Natural killer cell (primary cell): ENCODE measurements at regions not wholly inside any gene's neighbourhood (a gene's known extent, or its start where the extent isn't known, plus 50 kb on each side); places are given as distances from the start of the nearest gene placed in this dataset.
"Not testable (repeated sequence)": the region's sequence is repeated elsewhere in the genome, so short reads cannot be mapped to it uniquely, and the experiment has no call there.

Source experiments
- ATAC-seq, 3 donors: fragments of 150-1000 bp in 2 of 3; fragments of 200-7000 bp in 1 of 3; cut with Tn5 transposase; 1 replicate in 1 of 3; 2 replicates in 2 of 3; pipeline ENCODE4 v1.10.0; 2021; ENCODE audit warnings: mild to moderate bottlenecking in 2 of 3, moderate library complexity in 2 of 3
- DNase-seq, 2 donors: peaks; one replicate each; pipeline versions ENCODE4 v3.0.0 to v3.0.0-alpha.2; 2013 to 2021; ENCODE audit warnings: mixed read lengths in 1 of 2
- H3K27ac ChIP-seq: one replicate; pipeline ENCODE4 v1.5.1; 2013; ENCODE audit warnings: mild to moderate bottlenecking, low read length
- H3K27me3 ChIP-seq: one replicate; pipeline ENCODE4 v1.6.1; 2013; ENCODE audit warnings: low read length; ENCODE audit not compliant: control insufficient read depth, insufficient read depth
- H3K36me3 ChIP-seq: one replicate; pipeline ENCODE4 v1.6.1; 2013; ENCODE audit warnings: low read length; ENCODE audit not compliant: control insufficient read depth, insufficient read depth
- H3K4me1 ChIP-seq: one replicate; pipeline ENCODE4 v1.6.1; 2013; ENCODE audit warnings: low read length; ENCODE audit not compliant: control insufficient read depth, insufficient read depth
- H3K4me3 ChIP-seq: one replicate; pipeline ENCODE4 v1.5.1; 2013; ENCODE audit warnings: low read length
- H3K9me3 ChIP-seq: one replicate; pipeline ENCODE4 v1.6.1; 2013; ENCODE audit warnings: low read length; ENCODE audit not compliant: control insufficient read depth, insufficient read depth
- H3K27ac Mint-ChIP-seq, 2 donors: one replicate each; pipeline ENCODE4 v1.8.0; 2022; ENCODE audit warnings: mild to moderate bottlenecking in 2 of 2, mixed read lengths in 2 of 2, moderate library complexity in 1 of 2
- H3K27me3 Mint-ChIP-seq, 2 donors: one replicate each; pipeline ENCODE4 v1.8.0; 2022; ENCODE audit warnings: low read depth in 2 of 2, mixed read lengths in 2 of 2
- H3K36me3 Mint-ChIP-seq: one replicate; pipeline ENCODE4 v1.8.0; 2022; ENCODE audit warnings: mixed read lengths
- H3K4me1 Mint-ChIP-seq, 2 donors: one replicate each; pipeline ENCODE4 v1.8.0; 2022; ENCODE audit warnings: mixed read lengths in 2 of 2
- H3K4me3 Mint-ChIP-seq: one replicate; pipeline ENCODE4 v1.8.0; 2022; ENCODE audit warnings: mild to moderate bottlenecking, moderate library complexity, mixed read lengths
- H3K9me3 Mint-ChIP-seq, 2 donors: one replicate each; pipeline ENCODE4 v1.8.0; 2022; ENCODE audit warnings: mixed read lengths in 2 of 2
- CTCF ChIP-seq: fragments of 200-600 bp; IDR thresholded peaks from one replicate; pipeline ENCODE4 v1.8.0; 2022; ENCODE audit warnings: antibody characterized with exemption
- WGBS: methylation state at CpG from one replicate; pipeline ENCODE4 v1.1.7; 2013; ENCODE audit warnings: missing lambda C conversion rate; ENCODE audit not compliant: insufficient coverage; 5-methylcytosine and 5-hydroxymethylcytosine counted together
- intact Hi-C: fragments of 100-400 bp; cut with micrococcal nuclease; formaldehyde crosslinking; loops from one replicate; pipeline ENCODE4 v1.14.2; 2022

GRCh38 chr3:168950622-168951021 is 712.9 kb downstream of the MECOM start:
- no peak for TF ChIP-seq CTCF
- intact Hi-C loops: no loop called here
- Mint-ChIP-seq H3K4me3 (no peak overlapping the region), H3K4me1 (no peaks in the 10 kb centered on the region), H3K9me3 (peaks cover 4 to 9% of the 10 kb centered on the region in 2 donors), H3K27ac (no peak overlapping the region), H3K36me3 (no peaks in the 10 kb centered on the region), H3K27me3 (no peaks in the 10 kb centered on the region)
- no peak overlapping the region for H3K4me3 ChIP-seq
- H3K9me3 ChIP-seq: no peaks in the 10 kb centered on the region
- no peaks in the 10 kb centered on the region for H3K4me1 ChIP-seq
- WGBS: 85% methylated on average over 1 of the region's 1 CpG
- ATAC-seq (no peak), DNase-seq (no peak)
- no peaks in the 10 kb centered on the region for H3K27me3 ChIP-seq
- H3K27ac ChIP-seq: no peak overlapping the region
- no peaks in the 10 kb centered on the region for H3K36me3 ChIP-seq

GRCh38 chr3:168939651-168940238 is 723.8 kb downstream of the MECOM start:
- H3K27ac Mint-ChIP-seq: no peak overlapping the region
- no peaks in the 10 kb centered on the region for H3K36me3 ChIP-seq
- no peak overlapping the region for H3K4me3 Mint-ChIP-seq
- no peaks in the 10 kb centered on the region for H3K27me3 ChIP-seq
- DNase-seq: no peak
- H3K36me3 Mint-ChIP-seq: no peaks in the 10 kb centered on the region
- no CpG with 5 or more reads among the region's 1 CpG for WGBS
- H3K27me3 Mint-ChIP-seq: no peaks in the 10 kb centered on the region
- no peaks in the 10 kb centered on the region for H3K4me1 Mint-ChIP-seq
- H3K4me3 ChIP-seq: no peak overlapping the region
- ATAC-seq: no peak
- H3K4me1 ChIP-seq: no peaks in the 10 kb centered on the region
- TF ChIP-seq CTCF: no peak
- peaks cover 3 to 6% of the 10 kb centered on the region in 2 donors for H3K9me3 Mint-ChIP-seq
- no peaks in the 10 kb centered on the region for H3K9me3 ChIP-seq
- H3K27ac ChIP-seq: no peak overlapping the region
- intact Hi-C loops: no loop called here

- Histone ChIP-seq H3K36me3 (no peaks in the 10 kb centered on the region), H3K9me3 (peaks cover 3% of the 10 kb centered on the region), H3K27ac (no peak overlapping the region), H3K4me3 (no peak overlapping the region), H3K4me1 (no peaks in the 10 kb centered on the region), H3K27me3 (no peaks in the 10 kb centered on the region)
- Mint-ChIP-seq H3K4me1 (no peaks in the 10 kb centered on the region), H3K36me3 (peaks cover 6% of the 10 kb centered on the region), H3K9me3 (peaks cover 18 to 26% of the 10 kb centered on the region in 2 donors), H3K27me3 (no peaks in the 10 kb centered on the region), H3K4me3 (no peak overlapping the region), H3K27ac (no peak overlapping the region)
- 82% methylated on average over 5 of the region's 5 CpGs for WGBS
- no peak for TF ChIP-seq CTCF
- intact Hi-C loops: no loop called here
- DNase-seq (no peak), ATAC-seq (no peak)
These were observed 729.9 kb downstream of the MECOM start for GRCh38 chr3:168933614-168934013.

GRCh38 chr3:168929997-168930396 is 733.5 kb downstream of the MECOM start:
- H3K27me3 ChIP-seq, H3K4me3 ChIP-seq, H3K36me3 Mint-ChIP-seq, H3K27ac Mint-ChIP-seq, H3K27ac ChIP-seq, H3K4me1 ChIP-seq, H3K36me3 ChIP-seq, ATAC-seq, DNase-seq, H3K4me1 Mint-ChIP-seq, H3K27me3 Mint-ChIP-seq, H3K4me3 Mint-ChIP-seq, H3K9me3 ChIP-seq, intact Hi-C loops: not testable (repeated sequence)
- H3K9me3 Mint-ChIP-seq: peaks cover 16 to 24% of the 10 kb centered on the region in 2 donors
- WGBS: 69% methylated on average over 3 of the region's 3 CpGs
